ENCODE measurements at regions not wholly inside any gene's neighbourhood (a gene's known extent, or its start where the extent isn't known, plus 50 kb on each side); places are given as distances from the start of the nearest gene placed in this dataset.

DNA sequence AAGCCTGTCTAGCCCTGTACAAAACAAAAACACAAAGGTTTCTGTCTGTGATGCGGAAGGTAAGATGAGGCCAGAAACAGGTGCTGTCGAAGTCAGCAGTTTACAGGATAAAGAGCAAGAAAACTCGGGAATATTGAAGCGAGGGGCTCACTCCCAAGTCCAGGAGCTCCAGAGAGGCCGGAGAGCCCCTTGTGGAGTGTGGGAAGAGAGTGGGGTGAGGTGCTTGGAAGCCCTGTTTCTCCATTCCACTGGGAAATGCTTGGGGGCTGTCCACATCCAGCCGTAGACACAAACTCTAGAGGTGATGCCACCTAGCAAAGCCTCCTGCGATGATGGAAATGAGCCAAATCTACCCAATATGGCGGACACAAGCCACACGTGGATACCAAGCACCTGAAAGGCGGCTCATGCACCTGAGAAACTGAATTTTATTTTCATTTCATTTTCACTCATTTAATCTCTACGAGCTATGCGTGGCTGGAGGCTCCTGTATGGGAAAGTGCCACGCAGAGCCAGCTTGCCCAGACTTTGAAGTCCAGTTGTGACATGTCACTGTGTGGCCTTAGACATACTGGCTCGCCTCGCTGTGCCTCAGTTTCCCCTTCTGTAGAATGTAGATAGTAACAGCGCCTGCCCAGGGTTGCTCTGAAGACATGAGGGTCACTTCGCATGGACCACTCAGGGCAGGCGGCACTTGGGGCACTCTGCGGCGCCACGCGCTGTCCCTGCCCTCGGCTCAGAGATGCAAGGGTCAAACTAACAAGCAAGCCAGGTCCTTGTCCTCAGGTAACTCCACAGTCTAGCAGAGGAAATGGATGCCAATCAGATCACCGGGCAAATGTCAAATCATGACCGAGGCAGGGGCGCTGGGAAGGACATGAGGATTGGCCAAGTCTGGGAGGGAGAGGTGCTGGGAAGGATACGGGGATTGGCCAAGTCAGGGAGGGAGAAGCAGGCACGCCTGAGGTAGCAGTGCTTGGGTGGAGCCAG lies 684.7 kb downstream of the TBC1D22A start (continued):
- TF ChIP-seq, protein P1, sequence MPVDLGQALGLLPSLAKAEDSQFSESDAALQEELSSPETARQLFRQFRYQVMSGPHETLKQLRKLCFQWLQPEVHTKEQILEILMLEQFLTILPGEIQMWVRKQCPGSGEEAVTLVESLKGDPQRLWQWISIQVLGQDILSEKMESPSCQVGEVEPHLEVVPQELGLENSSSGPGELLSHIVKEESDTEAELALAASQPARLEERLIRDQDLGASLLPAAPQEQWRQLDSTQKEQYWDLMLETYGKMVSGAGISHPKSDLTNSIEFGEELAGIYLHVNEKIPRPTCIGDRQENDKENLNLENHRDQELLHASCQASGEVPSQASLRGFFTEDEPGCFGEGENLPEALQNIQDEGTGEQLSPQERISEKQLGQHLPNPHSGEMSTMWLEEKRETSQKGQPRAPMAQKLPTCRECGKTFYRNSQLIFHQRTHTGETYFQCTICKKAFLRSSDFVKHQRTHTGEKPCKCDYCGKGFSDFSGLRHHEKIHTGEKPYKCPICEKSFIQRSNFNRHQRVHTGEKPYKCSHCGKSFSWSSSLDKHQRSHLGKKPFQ (CRISPR knock-in tag; IDR thresholded peaks at IDR 0.05; ENCODE audit: insufficient replicate concordance), result no peak
- no peak for TF ChIP-seq ZFP82 (CRISPR knock-in tag; IDR thresholded peaks at IDR 0.05; ENCODE audit: borderline replicate concordance)
- TF ChIP-seq ZZZ3 (CRISPR knock-in tag; IDR thresholded peaks at IDR 0.05; ENCODE audit: borderline replicate concordance), result no peak
- no peak for TF ChIP-seq TAF15 (IDR thresholded peaks at IDR 0.05; ENCODE audit: low read depth, low read length, poor library complexity, severe bottlenecking)
- no peak for TF ChIP-seq ZNF101 (CRISPR knock-in tag; IDR thresholded peaks at IDR 0.05; ENCODE audit: borderline replicate concordance, low read depth)
- TF ChIP-seq PHF21A (CRISPR knock-in tag; IDR thresholded peaks at IDR 0.05), result no peak
- TF ChIP-seq ZNF746 (CRISPR knock-in tag; IDR thresholded peaks at IDR 0.05), result no peak
- TF ChIP-seq, protein P2, sequence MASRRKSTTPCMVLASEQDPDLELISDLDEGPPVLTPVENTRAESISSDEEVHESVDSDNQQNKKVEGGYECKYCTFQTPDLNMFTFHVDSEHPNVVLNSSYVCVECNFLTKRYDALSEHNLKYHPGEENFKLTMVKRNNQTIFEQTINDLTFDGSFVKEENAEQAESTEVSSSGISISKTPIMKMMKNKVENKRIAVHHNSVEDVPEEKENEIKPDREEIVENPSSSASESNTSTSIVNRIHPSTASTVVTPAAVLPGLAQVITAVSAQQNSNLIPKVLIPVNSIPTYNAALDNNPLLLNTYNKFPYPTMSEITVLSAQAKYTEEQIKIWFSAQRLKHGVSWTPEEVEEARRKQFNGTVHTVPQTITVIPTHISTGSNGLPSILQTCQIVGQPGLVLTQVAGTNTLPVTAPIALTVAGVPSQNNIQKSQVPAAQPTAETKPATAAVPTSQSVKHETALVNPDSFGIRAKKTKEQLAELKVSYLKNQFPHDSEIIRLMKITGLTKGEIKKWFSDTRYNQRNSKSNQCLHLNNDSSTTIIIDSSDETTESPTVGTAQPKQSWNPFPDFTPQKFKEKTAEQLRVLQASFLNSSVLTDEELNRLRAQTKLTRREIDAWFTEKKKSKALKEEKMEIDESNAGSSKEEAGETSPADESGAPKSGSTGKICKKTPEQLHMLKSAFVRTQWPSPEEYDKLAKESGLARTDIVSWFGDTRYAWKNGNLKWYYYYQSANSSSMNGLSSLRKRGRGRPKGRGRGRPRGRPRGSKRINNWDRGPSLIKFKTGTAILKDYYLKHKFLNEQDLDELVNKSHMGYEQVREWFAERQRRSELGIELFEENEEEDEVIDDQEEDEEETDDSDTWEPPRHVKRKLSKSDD (CRISPR knock-in tag; IDR thresholded peaks at IDR 0.05; ENCODE audit: low read depth), result no peak
- no peak for TF ChIP-seq ZNF225 (CRISPR knock-in tag; IDR thresholded peaks at IDR 0.05)
- TF ChIP-seq, protein P3, sequence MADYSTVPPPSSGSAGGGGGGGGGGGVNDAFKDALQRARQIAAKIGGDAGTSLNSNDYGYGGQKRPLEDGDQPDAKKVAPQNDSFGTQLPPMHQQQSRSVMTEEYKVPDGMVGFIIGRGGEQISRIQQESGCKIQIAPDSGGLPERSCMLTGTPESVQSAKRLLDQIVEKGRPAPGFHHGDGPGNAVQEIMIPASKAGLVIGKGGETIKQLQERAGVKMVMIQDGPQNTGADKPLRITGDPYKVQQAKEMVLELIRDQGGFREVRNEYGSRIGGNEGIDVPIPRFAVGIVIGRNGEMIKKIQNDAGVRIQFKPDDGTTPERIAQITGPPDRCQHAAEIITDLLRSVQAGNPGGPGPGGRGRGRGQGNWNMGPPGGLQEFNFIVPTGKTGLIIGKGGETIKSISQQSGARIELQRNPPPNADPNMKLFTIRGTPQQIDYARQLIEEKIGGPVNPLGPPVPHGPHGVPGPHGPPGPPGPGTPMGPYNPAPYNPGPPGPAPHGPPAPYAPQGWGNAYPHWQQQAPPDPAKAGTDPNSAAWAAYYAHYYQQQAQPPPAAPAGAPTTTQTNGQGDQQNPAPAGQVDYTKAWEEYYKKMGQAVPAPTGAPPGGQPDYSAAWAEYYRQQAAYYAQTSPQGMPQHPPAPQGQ (CRISPR knock-in tag; IDR thresholded peaks at IDR 0.05; ENCODE audit: borderline replicate concordance), result no peak
- no peak for TF ChIP-seq ZNF274 (CRISPR knock-in tag; IDR thresholded peaks at IDR 0.05)
- TF ChIP-seq SSRP1 (CRISPR knock-in tag; IDR thresholded peaks at IDR 0.05), result no peak
- TF ChIP-seq MAZ (IDR thresholded peaks at IDR 0.05; ENCODE audit: borderline replicate concordance, low read depth, low read length), result no peak
- no peak for TF ChIP-seq MAZ (CRISPR knock-in tag; IDR thresholded peaks at IDR 0.05; ENCODE audit: low read depth)
- TF ChIP-seq TOPORS (CRISPR knock-in tag; IDR thresholded peaks at IDR 0.05), result no peak

All from HepG2 (cell line).